ENCODE measurements at regions not wholly inside any gene's neighbourhood (a gene's known extent, or its start where the extent isn't known, plus 50 kb on each side); places are given as distances from the start of the nearest gene placed in this dataset.

DNA sequence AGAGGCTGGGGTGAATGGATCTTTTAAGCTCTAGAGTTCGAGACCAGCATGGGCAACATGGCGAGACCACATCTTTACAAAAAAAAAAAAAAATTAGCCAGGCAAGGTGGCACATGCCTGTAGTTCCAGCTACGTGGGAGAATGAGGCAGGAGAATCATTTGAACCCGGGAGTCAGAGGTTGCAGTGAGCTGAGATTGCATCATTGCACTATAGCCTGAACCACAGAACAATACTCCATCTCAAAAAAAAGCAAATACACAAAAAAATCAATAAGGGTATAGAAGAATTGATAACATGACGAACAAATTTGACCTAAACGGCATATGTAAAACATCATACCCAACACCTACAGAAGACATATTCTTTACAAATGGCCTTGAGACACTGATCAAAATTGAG is 668.4 kb downstream of the MECOM start:
- TF ChIP-seq POLR2AphosphoS5 (IDR thresholded peaks at IDR 0.05; ENCODE audit: low read depth, low read length) (no peak), POLR2A (IDR thresholded peaks at IDR 0.05; ENCODE audit: low read depth, low read length) (no peak), TAF1 (IDR thresholded peaks at IDR 0.05; ENCODE audit: borderline replicate concordance, low read depth, low read length) (no peak)
